H7 (cell line): ENCODE measurements at regions not wholly inside any gene's neighbourhood (a gene's known extent, or its start where the extent isn't known, plus 50 kb on each side); places are given as distances from the start of the nearest gene placed in this dataset.

Experiments
- DNase-seq: peaks from one replicate; pipeline ENCODE4 v3.0.0; 2012
- H3K27me3 ChIP-seq: 2 replicates; pipeline ENCODE4 v1.6.0; 2011; ENCODE audit warnings: mild to moderate bottlenecking, low read length; ENCODE audit not compliant: control insufficient read depth, insufficient read depth
- H3K36me3 ChIP-seq: replicated peaks from 2 replicates; pipeline ENCODE4 v1.5.1; 2011; ENCODE audit warnings: low read length; ENCODE audit not compliant: control insufficient read depth, insufficient read depth
- H3K4me3 ChIP-seq: 2 replicates; pipeline ENCODE4 v1.5.1; 2011; ENCODE audit warnings: low read depth, mild to moderate bottlenecking, control low read depth, low read length, moderate library complexity; ENCODE audit not compliant: insufficient read depth

DNA sequence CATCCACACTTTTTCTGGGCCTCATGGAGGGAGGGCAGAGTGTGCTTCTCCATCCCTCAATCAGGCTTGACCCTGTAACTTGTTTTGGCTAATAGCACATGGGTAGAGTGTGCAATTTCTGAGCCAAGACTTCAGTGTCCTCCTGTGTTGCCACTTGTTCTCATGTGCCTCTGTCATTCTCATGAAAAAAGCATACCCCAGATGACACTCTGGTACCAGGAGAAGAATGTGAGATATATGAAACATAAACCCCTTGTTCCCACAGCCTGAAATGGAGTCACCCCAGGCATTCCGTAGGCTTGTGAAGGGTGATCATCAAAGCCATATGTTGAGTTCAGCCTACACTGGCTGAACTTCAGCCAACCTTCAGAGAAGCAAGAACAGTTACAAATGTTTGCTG, 239.2 kb upstream of the MIR17HG start:
- Histone ChIP-seq H3K4me3 (no peak overlapping the region), H3K27me3 (no peaks in the 10 kb centered on the region), H3K36me3 (no peaks in the 10 kb centered on the region)
- DNase-seq = no peak

DNA sequence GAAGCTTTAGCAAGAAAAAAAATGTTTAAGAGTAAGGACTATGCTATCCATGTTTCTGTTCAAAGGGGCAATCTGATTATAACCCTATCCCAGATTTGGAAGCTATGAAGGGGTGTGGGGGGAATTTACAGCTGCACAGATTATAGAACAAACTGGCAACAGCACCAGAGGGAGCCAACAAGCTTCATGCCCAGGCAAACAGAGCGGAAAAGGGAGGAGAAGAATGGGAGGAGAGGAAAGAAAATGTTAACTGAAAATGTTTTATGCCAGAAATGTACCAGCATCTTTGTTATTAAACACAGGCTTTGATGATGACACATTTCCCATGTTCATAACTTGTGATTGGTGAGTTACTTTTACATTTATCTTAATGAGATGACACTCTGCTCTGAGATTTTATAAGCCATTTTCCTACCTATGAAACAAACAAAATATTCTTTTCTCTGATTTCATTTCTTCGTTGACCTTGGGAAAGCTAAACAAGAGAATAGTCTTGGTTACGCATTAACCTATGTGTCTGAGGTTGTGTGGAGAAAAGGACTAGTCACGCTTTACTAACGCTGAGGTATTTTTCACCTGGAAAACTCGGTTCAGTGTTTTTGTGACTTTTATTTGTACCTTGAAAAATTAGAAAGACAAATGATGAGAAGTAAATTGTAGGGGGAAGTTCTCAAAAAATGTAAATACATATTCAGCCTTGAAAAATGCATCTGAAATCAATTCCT, 235.8 kb upstream of the MIR17HG start:
- no peaks in the 10 kb centered on the region for H3K36me3 ChIP-seq
- H3K4me3 ChIP-seq = no peak overlapping the region
- no peaks in the 10 kb centered on the region for H3K27me3 ChIP-seq
- no peak for DNase-seq

DNA sequence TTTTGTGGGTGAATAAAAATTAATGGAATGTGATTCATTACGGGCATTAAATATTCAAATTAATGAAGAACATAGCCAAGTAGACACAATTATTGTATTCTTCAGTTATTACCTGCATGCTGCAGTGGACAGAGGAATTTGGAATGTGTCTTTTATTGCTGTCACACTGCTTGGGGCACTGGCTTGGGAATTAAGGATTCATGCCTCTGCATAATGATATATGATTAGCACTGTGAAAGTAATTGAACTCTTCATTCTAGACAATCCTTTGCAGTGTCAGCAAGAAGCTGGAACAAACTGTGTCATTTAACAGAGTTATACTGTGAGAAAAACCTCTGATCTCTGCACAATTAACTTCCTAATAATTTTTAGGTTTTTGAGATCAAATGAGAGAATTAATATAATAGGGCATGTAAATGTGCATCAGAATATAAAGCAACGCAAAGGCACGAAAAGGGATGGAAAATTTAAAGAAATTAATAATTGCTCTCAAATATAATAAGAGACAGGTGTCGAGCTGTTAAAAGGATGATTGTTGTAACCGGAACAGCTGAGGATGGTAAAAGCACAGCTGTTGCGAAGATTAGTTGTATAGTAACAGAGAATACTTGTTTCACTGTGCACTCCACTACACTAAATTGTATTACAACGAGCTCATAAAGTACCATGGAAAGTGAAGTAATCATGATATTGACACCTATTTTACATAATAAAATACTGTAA, 235.1 kb upstream of the MIR17HG start:
- H3K36me3 ChIP-seq = no peaks in the 10 kb centered on the region
- DNase-seq = no peak
- H3K27me3 ChIP-seq = no peaks in the 10 kb centered on the region
- H3K4me3 ChIP-seq = no peak overlapping the region

DNA sequence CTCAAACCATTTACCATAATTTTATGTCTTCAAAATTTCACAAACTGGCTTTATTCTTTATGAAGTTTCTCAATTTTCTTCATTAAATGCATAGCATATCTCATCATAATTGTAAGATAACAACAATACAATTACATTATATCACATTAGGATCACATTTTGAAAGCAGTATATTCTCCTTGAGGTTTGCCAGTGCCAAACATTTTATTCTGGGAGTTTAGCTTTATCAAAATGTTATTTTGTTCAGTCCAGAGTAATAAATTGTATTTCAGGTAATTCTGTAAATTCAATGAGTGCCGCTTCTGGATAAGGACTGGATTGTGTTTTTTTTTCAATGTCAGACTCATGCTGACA, 234.6 kb upstream of the MIR17HG start:
- no peaks in the 10 kb centered on the region for H3K36me3 ChIP-seq
- no peak for DNase-seq
- H3K4me3 ChIP-seq = no peak overlapping the region
- H3K27me3 ChIP-seq = no peaks in the 10 kb centered on the region

DNA sequence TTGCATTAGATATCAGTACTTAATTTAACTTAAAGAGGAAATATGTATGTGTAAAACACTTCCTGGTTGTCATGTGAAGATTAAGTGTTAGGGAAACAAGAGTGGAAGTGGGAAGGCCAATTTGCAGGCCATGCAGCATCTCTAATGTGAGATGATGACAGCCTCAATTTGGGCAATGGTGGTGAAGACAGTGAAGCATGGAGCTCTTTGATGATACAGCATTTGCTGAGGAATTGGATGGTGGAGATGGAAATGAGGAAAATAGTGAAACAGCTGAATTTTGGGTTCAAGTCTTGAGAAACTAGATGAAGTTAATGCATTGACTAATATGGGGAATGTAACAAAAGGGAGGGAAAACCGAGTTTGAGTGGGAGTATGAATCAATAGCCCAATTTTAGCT, 231.7 kb upstream of the MIR17HG start:
- Histone ChIP-seq H3K27me3 (no peaks in the 10 kb centered on the region), H3K36me3 (no peaks in the 10 kb centered on the region), H3K4me3 (no peak overlapping the region)

DNA sequence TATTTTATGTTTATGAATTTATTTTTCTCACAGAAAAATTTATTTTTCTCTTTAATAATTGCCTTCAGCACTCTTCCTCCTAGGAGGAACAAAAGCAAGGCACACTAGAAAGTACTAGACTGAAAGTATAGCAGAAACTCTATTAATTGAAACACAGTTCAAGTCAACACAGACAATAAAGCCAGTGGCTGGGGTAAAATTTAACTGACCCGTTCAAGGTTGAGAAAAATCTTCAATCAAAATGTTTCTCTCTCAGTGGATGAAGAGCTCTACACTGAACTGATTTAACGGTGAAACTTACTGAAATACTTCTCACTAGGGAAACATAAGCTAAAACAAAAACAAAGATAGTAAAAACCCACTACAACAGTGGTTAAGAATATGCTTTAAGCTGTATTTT, 230.1 kb upstream of the MIR17HG start:
- no peaks in the 10 kb centered on the region for H3K27me3 ChIP-seq
- no peak for DNase-seq
- no peak overlapping the region for H3K4me3 ChIP-seq
- H3K36me3 ChIP-seq = no peaks in the 10 kb centered on the region

More for the DNA sequence above, 231.7 kb upstream of the MIR17HG start:
- no peak for DNase-seq

DNA sequence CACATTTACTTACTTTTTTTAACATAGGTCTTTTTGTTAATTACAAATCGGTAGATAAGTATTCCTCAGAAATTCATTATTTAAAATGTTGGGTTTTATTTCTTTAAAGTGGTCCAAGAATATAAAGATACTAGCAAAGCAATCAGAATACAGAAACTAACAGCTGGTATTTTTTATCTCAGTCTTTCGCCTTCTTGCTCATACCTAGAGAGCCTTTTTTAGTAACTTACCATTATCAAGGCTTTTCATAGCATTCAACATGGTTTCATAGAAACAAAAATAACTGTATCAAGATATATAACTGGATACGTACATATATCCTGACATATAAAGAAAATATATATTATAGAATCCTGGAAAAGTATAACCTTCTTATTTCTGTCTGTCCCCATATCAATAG, 227.8 kb upstream of the MIR17HG start:
- H3K27me3 ChIP-seq = no peaks in the 10 kb centered on the region
- H3K36me3 ChIP-seq = no peaks in the 10 kb centered on the region
- no peak overlapping the region for H3K4me3 ChIP-seq
- DNase-seq = no peak

DNA sequence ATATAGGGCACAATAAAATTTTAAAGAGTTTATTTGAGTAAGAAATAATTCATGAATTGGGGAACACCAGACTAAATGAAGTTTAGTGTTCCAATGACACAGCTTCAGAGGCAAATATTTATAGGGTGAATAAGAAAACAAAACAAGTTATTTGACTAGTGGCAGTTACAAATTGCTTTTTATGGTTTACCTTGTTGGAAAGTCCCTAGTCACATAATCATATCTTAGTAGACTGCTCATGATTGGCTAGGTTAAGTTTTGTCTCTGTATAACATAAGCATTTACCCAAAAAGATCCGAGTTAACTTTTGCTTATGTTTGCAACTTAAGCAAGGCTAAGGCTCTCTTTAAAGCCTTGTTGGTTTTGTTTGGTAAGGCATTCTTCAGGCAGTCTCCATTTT, 224.7 kb upstream of the MIR17HG start:
- no peak for DNase-seq
- Histone ChIP-seq H3K4me3 (no peak overlapping the region), H3K27me3 (no peaks in the 10 kb centered on the region), H3K36me3 (no peaks in the 10 kb centered on the region)

DNA sequence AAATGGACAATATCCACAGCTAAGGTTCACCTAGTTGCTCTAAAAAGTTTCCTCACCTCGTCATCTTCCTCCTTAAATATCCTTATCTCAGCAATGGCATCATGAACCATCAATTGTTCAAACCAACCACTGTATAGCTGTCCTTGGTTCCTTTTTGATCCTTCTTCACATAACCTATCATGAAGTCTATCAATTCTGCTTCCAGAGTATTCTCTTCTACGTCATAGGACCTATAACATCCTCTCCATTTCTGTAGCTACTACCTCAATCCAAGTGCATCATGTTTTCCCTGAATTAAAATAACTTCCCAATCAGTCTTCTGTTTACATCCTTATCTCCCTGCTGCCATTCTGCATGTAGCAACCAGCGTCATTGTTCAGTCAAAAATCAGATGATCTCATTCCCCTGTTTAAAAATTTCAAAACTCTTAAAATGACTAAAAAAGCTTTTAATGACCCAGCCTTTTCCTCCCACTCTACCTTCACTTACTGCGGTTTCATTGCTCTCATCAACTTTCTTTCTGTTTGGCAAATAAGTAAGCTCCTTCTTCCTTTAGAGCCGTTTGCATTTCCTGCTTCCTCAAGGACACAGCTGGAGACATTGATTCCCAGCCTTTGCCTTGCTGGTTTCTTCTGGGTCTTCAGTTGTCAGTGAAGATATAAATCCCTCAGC, 223.9 kb upstream of the MIR17HG start:
- Histone ChIP-seq H3K27me3 (no peaks in the 10 kb centered on the region), H3K4me3 (no peak overlapping the region), H3K36me3 (no peaks in the 10 kb centered on the region)
- no peak for DNase-seq

DNA sequence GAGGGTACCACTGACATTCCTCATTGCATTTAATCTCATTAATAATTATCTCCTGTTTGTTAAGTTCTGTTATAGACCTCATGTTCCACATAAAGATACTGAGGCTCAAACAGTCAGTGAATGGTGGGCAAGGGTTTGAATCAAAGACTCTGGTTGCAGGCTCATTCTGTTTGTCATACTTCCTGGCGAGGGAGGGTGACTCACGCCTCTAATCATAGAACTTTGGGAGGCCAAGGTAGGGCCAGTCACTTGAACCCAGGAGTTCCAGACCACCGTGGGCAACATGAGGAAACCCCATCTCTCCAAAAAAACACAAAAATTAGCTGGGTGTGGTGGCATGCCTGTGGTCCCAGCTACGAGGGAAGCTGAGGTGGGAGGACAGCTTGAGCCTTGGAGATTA, 220.7 kb upstream of the MIR17HG start:
- Histone ChIP-seq H3K4me3 (no peak overlapping the region), H3K27me3 (no peaks in the 10 kb centered on the region), H3K36me3 (no peaks in the 10 kb centered on the region)
- DNase-seq = no peak

DNA sequence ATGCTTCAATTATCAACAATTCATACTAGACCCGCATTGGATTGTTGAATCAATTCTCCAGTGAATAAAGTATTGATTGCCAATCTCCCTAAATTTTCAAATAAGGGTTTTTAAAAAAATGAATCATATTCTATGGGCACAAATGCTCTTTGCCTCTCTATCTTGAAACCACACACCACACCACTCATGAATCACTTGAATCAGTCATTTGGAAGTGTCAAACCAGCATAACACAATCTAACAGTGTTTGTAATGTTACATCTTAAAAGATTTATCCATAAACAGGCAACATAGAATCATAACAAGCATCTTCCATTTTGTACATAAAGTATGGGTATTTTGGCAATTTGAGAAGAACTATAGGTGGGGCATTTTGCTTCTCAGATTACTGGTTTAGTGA, 219.5 kb upstream of the MIR17HG start:
- H3K36me3 ChIP-seq = no peaks in the 10 kb centered on the region
- no peak overlapping the region for H3K4me3 ChIP-seq
- DNase-seq = no peak
- no peaks in the 10 kb centered on the region for H3K27me3 ChIP-seq

DNA sequence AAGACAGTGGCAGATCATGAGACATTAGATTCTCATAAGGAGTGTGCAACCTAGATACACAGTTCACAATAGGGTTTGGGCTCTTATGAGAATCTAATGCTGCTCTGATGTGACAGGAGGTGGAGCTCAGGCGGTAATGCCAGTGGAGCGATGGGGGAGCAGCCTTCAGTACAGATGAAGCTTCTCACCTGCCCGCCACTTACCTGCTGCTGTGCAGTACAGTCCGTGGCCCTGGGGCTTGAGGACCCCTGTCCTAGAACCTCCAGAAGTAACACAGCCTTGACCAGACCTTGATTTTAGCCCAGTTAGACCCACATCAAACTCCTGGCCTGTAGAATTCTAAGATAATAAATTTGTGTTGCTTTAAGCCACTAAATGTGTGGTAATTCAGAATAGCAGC, 215.1 kb upstream of the MIR17HG start:
- Histone ChIP-seq H3K36me3 (no peaks in the 10 kb centered on the region), H3K27me3 (no peaks in the 10 kb centered on the region), H3K4me3 (no peak overlapping the region)
- DNase-seq = no peak

DNA sequence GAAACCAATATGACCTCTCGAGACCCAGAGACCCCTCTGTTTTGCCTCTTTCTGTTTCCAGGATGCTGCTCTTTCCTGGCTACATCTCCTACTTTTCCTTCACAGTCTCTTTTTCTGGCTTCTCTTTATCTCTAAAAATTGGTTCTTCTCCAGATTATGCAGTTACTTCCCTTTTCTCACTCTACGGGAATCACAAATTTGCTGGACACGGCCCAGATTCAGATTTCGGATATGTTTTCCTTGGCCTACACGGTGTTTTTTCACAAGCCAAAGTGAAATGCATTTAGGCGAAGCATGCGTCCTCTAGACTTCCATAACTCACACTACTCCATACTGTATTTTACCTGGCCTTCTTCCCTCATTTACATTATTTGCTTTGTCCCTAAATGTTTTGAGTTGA, 214.7 kb upstream of the MIR17HG start:
- Histone ChIP-seq H3K36me3 (no peaks in the 10 kb centered on the region), H3K27me3 (no peaks in the 10 kb centered on the region), H3K4me3 (no peak overlapping the region)
- no peak for DNase-seq

DNA sequence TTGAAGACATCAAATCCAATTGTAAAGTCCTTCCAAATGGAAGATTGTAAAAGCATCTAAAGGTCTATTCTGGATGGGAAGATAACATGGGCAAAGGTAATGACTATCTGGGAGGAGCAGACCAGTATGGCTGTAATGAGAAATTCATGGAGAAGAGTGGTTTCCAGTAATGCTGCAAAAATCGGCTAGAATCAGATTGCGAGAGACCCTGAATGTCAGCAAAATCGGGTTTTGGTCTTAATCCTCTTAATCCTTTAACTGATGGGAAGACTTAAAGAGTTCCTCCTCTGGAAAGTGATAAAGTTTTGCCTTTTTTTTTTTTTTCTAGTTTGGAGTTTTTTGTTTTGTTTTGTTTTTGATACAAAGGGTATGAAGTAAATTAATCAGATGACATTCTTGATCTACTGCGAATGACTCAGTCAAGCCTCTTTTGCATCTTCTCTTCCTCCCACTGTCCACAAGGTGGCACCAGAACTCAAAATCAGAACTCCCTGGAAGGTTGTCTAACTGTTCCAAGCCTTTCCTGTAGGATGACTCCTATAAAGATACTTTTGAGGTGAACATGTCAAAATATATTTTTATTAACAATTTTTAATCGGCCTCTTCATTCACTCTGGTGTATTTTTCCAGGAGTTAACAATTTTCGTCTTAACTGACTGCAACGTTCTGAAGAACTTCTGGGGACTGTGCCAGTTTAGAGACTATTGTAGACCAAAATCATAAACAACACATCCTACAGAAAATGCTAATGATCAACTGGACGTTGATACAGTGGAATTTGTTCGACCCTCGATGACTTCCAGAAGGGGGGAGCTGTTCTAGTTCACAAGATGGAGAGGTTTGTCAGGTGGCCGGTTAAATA, 213.3 kb upstream of the MIR17HG start:
- H3K4me3 ChIP-seq = no peak overlapping the region
- H3K27me3 ChIP-seq = no peaks in the 10 kb centered on the region
- H3K36me3 ChIP-seq = no peaks in the 10 kb centered on the region
- peak; percentile 13 for DNase-seq
